GM21737 (cell line): ENCODE measurements at regions not wholly inside any gene's neighbourhood (a gene's known extent, or its start where the extent isn't known, plus 50 kb on each side); places are given as distances from the start of the nearest gene placed in this dataset.

Experiments
- ATAC-seq: cut with Tn5 transposase; IDR thresholded peaks from one replicate; pipeline ENCODE4 v1.9.1; 2021; ENCODE audit warnings: mild to moderate bottlenecking, moderate library complexity; ENCODE audit not compliant: unreplicated experiment

- no peak for ATAC-seq
These were observed 512.3 kb upstream of the PLXNA2 start for GRCh38 chr1:208756339-208756981.

- no peak for ATAC-seq
These were observed 513.7 kb upstream of the PLXNA2 start for GRCh38 chr1:208757846-208758245.

GRCh38 chr1:208759255-208759654 is 515.1 kb upstream of the PLXNA2 start:
- no peak for ATAC-seq

- ATAC-seq, result no peak
These were observed 519.8 kb upstream of the PLXNA2 start for GRCh38 chr1:208763971-208764370.

GRCh38 chr1:208766832-208767231 is 522.6 kb upstream of the PLXNA2 start:
- no peak for ATAC-seq

- ATAC-seq, result no peak
These were observed 523.6 kb upstream of the PLXNA2 start for GRCh38 chr1:208767816-208768215.

GRCh38 chr1:208772891-208773290 is 528.7 kb upstream of the PLXNA2 start:
- ATAC-seq, result no peak

GRCh38 chr1:208775841-208776240 is 531.7 kb upstream of the PLXNA2 start:
- no peak for ATAC-seq

- no peak for ATAC-seq
These were observed 534.2 kb upstream of the PLXNA2 start for GRCh38 chr1:208778417-208778816.

- ATAC-seq, result no peak
These were observed 537.3 kb upstream of the PLXNA2 start for GRCh38 chr1:208781391-208782045.

- no peak for ATAC-seq
These were observed 538.0 kb upstream of the PLXNA2 start for GRCh38 chr1:208782186-208782585.

- ATAC-seq, result no peak
These were observed 541.4 kb upstream of the PLXNA2 start for GRCh38 chr1:208785629-208786028.

GRCh38 chr1:208787219-208787618 is 543.0 kb upstream of the PLXNA2 start:
- ATAC-seq, result no peak

GRCh38 chr1:208788013-208788540 is 543.9 kb upstream of the PLXNA2 start:
- no peak for ATAC-seq

GRCh38 chr1:208791456-208791855 is 547.3 kb upstream of the PLXNA2 start:
- ATAC-seq, result no peak

- ATAC-seq, result no peak
These were observed 549.7 kb upstream of the PLXNA2 start for GRCh38 chr1:208793861-208794345.

- ATAC-seq, result no peak
These were observed 555.0 kb upstream of the PLXNA2 start for GRCh38 chr1:208799186-208799585.

GRCh38 chr1:208803011-208803811 is 559.0 kb upstream of the PLXNA2 start:
- ATAC-seq, result no peak

GRCh38 chr1:208807446-208808127 is 563.4 kb upstream of the PLXNA2 start:
- no peak for ATAC-seq

GRCh38 chr1:208808301-208808700 is 564.1 kb upstream of the PLXNA2 start:
- no peak for ATAC-seq

- ATAC-seq, result no peak
These were observed 565.7 kb upstream of the PLXNA2 start for GRCh38 chr1:208809876-208810275.
